ENCODE measurements at regions not wholly inside any gene's neighbourhood (a gene's known extent, or its start where the extent isn't known, plus 50 kb on each side); places are given as distances from the start of the nearest gene placed in this dataset.

DNA sequence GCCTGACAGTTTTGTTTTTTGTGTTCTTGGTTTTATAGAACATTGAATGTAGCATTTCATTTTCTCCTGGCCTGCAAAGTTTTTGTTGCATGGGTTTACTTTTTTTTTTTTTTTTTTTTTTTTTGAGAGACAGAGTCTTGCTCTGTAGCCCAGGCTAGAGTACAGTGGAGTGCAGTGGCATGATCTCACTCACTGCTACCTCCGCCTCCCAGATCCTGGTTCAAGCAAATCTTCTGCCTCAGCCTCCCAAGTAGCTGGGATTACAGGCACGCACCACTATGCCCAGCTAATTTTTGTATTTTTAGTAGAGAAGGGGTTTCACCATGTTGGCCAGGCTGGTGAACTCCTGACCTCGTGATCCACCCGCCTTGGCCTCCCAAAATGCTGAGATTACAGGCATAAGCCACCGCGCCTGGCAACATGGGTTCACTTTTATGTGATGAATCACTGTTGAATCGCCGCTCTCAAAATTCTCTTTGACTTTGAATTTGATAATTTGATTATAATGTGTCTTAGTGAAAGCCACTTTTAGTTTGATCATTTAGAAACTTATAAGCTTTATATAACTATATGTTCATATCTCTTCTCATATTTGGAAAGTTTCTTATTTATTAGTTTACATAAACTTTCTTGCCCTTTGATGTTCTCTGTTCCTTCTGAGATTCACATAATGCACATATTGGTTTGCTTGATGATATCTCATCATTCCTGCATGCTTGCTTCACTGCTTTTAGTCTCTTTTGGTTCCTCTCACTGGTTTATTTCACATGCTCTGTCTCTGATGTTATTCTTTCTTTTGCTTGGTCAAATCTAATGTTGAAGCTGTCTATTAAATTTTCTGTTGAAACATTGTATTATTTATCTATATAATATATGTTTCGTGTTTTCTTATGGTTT lies 589.0 kb upstream of the CNTN5 start:
- TF ChIP-seq POLR2AphosphoS5 (IDR thresholded peaks at IDR 0.05; ENCODE audit: low read depth, low read length) (no peak), POLR2A (IDR thresholded peaks at IDR 0.05; ENCODE audit: low read depth, low read length) (no peak), TAF1 (IDR thresholded peaks at IDR 0.05; ENCODE audit: low read depth, low read length) (no peak), PAX5 (IDR thresholded peaks at IDR 0.05; ENCODE audit: insufficient read depth, low read length, severe bottlenecking) (no peak), SPI1 (IDR thresholded peaks at IDR 0.05; ENCODE audit: low read depth, low read length) (no peak)

Data from GM12891 (cell line).